Immature natural killer cell (primary cell): ENCODE measurements at regions not wholly inside any gene's neighbourhood (a gene's known extent, or its start where the extent isn't known, plus 50 kb on each side); places are given as distances from the start of the nearest gene placed in this dataset.
"Not testable (repeated sequence)": the region's sequence is repeated elsewhere in the genome, so short reads cannot be mapped to it uniquely, and the experiment has no call there.

Experiments used
- DNase-seq, 3 donors: peaks; one replicate each; pipeline ENCODE4 v3.0.0; 2022; ENCODE audit warnings: mixed read lengths in 1 of 3
- H3K27ac Mint-ChIP-seq, 6 donors: one replicate each; pipeline ENCODE4 v1.8.0; 2020; ENCODE audit warnings: mixed read lengths in 6 of 6, mild to moderate bottlenecking in 5 of 6, inconsistent platforms in 4 of 6, moderate library complexity in 3 of 6
- H3K27me3 Mint-ChIP-seq, 3 donors: one replicate each; pipeline ENCODE4 v1.8.0; 2020 to 2021; ENCODE audit warnings: low read depth in 3 of 3, mild to moderate bottlenecking in 3 of 3, mixed read lengths in 3 of 3, moderate library complexity in 3 of 3, inconsistent platforms in 1 of 3
- H3K36me3 Mint-ChIP-seq, 3 donors: one replicate each; pipeline ENCODE4 v1.8.0; 2020; ENCODE audit warnings: mixed read lengths in 3 of 3, inconsistent platforms in 2 of 3, mild to moderate bottlenecking in 2 of 3
- H3K4me1 Mint-ChIP-seq, 2 donors: one replicate each; pipeline ENCODE4 v1.8.0; 2020; ENCODE audit warnings: inconsistent platforms in 2 of 2, mild to moderate bottlenecking in 2 of 2, mixed read lengths in 2 of 2, moderate library complexity in 1 of 2
- H3K4me3 Mint-ChIP-seq, 5 donors: one replicate each; pipeline ENCODE4 v1.8.0; 2020; ENCODE audit warnings: mild to moderate bottlenecking in 5 of 5, mixed read lengths in 5 of 5, inconsistent platforms in 3 of 5, moderate library complexity in 3 of 5
- H3K9me3 Mint-ChIP-seq, 6 donors: one replicate each; pipeline ENCODE4 v1.8.0; 2020; ENCODE audit warnings: mild to moderate bottlenecking in 6 of 6, mixed read lengths in 6 of 6, inconsistent platforms in 4 of 6, moderate library complexity in 3 of 6

GRCh38 chr15:66886686-66887273 lies 178.6 kb upstream of the SMAD3 start:
- H3K4me1 Mint-ChIP-seq, result no peaks in the 10 kb centered on the region
- no peaks in the 10 kb centered on the region for H3K36me3 Mint-ChIP-seq
- peaks cover 2 to 4% (median 4%) of the 10 kb centered on the region in 3 donors for H3K27me3 Mint-ChIP-seq
- no peak overlapping the region for H3K4me3 Mint-ChIP-seq
- no peaks in the 10 kb centered on the region for H3K9me3 Mint-ChIP-seq
- no peak for DNase-seq
- H3K27ac Mint-ChIP-seq, result no peak overlapping the region

- H3K36me3 Mint-ChIP-seq, H3K27ac Mint-ChIP-seq, H3K4me1 Mint-ChIP-seq, H3K4me3 Mint-ChIP-seq, H3K9me3 Mint-ChIP-seq, DNase-seq: not testable (repeated sequence)
- peaks cover 4 to 10% (median 6%) of the 10 kb centered on the region in 3 donors for H3K27me3 Mint-ChIP-seq
These were observed 176.1 kb upstream of the SMAD3 start for GRCh38 chr15:66889298-66889697.

GRCh38 chr15:66891776-66892175 lies 173.6 kb upstream of the SMAD3 start:
- Mint-ChIP-seq H3K4me1 (no peaks in the 10 kb centered on the region), H3K27me3 (peaks cover 4 to 9% (median 6%) of the 10 kb centered on the region in 3 donors), H3K4me3 (no peak overlapping the region), H3K9me3 (no peaks in the 10 kb centered on the region), H3K27ac (no peak overlapping the region), H3K36me3 (no peaks in the 10 kb centered on the region)
- no peak for DNase-seq

GRCh38 chr15:66893294-66893693 lies 172.1 kb upstream of the SMAD3 start:
- H3K9me3 Mint-ChIP-seq, result no peaks in the 10 kb centered on the region
- H3K4me1 Mint-ChIP-seq, result no peaks in the 10 kb centered on the region
- H3K4me3 Mint-ChIP-seq, result no peak overlapping the region
- no peak for DNase-seq
- peaks cover 4 to 9% (median 6%) of the 10 kb centered on the region in 3 donors for H3K27me3 Mint-ChIP-seq
- no peak overlapping the region for H3K27ac Mint-ChIP-seq
- H3K36me3 Mint-ChIP-seq, result no peaks in the 10 kb centered on the region

GRCh38 chr15:66894363-66894762 lies 171.0 kb upstream of the SMAD3 start:
- Mint-ChIP-seq H3K36me3 (no peaks in the 10 kb centered on the region), H3K27me3 (peaks cover 4 to 9% (median 6%) of the 10 kb centered on the region in 3 donors), H3K9me3 (no peaks in the 10 kb centered on the region), H3K4me3 (no peak overlapping the region), H3K27ac (no peak overlapping the region), H3K4me1 (no peaks in the 10 kb centered on the region)
- no peak for DNase-seq

GRCh38 chr15:66894986-66895780 lies 170.2 kb upstream of the SMAD3 start:
- H3K4me1 Mint-ChIP-seq, result no peaks in the 10 kb centered on the region
- no peak overlapping the region for H3K4me3 Mint-ChIP-seq
- peaks cover 1 to 9% (median 6%) of the 10 kb centered on the region in 3 donors for H3K27me3 Mint-ChIP-seq
- H3K9me3 Mint-ChIP-seq, result no peaks in the 10 kb centered on the region
- no peaks in the 10 kb centered on the region for H3K36me3 Mint-ChIP-seq
- DNase-seq, result no peak
- H3K27ac Mint-ChIP-seq, result no peak overlapping the region

GRCh38 chr15:66895794-66896453 lies 169.5 kb upstream of the SMAD3 start:
- no peak for DNase-seq
- H3K9me3 Mint-ChIP-seq, result no peaks in the 10 kb centered on the region
- no peaks in the 10 kb centered on the region for H3K36me3 Mint-ChIP-seq
- no peaks in the 10 kb centered on the region for H3K4me1 Mint-ChIP-seq
- H3K27ac Mint-ChIP-seq, result no peak overlapping the region
- H3K27me3 Mint-ChIP-seq, result peaks cover 1 to 10% (median 6%) of the 10 kb centered on the region in 3 donors
- H3K4me3 Mint-ChIP-seq, result no peak overlapping the region

GRCh38 chr15:66896611-66897010 lies 168.8 kb upstream of the SMAD3 start:
- no peaks in the 10 kb centered on the region for H3K36me3 Mint-ChIP-seq
- no peak overlapping the region for H3K4me3 Mint-ChIP-seq
- H3K9me3 Mint-ChIP-seq, result no peaks in the 10 kb centered on the region
- H3K27me3 Mint-ChIP-seq, result peaks cover 1 to 10% (median 6%) of the 10 kb centered on the region in 3 donors
- no peak for DNase-seq
- no peaks in the 10 kb centered on the region for H3K4me1 Mint-ChIP-seq
- H3K27ac Mint-ChIP-seq, result no peak overlapping the region

GRCh38 chr15:66897416-66897815 lies 168.0 kb upstream of the SMAD3 start:
- H3K36me3 Mint-ChIP-seq, result no peaks in the 10 kb centered on the region
- no peak overlapping the region for H3K27ac Mint-ChIP-seq
- no peaks in the 10 kb centered on the region for H3K9me3 Mint-ChIP-seq
- no peaks in the 10 kb centered on the region for H3K4me1 Mint-ChIP-seq
- DNase-seq, result no peak
- H3K4me3 Mint-ChIP-seq, result no peak overlapping the region
- peaks cover 1 to 5% (median 5%) of the 10 kb centered on the region in 3 donors for H3K27me3 Mint-ChIP-seq

GRCh38 chr15:66897971-66898370 lies 167.4 kb upstream of the SMAD3 start:
- H3K27ac Mint-ChIP-seq, result no peak overlapping the region
- H3K4me1 Mint-ChIP-seq, result no peaks in the 10 kb centered on the region
- no peaks in the 10 kb centered on the region for H3K9me3 Mint-ChIP-seq
- peaks cover 1 to 4% (median 3%) of the 10 kb centered on the region in 3 donors for H3K27me3 Mint-ChIP-seq
- DNase-seq, result no peak
- no peaks in the 10 kb centered on the region for H3K36me3 Mint-ChIP-seq
- no peak overlapping the region for H3K4me3 Mint-ChIP-seq

- no peaks in the 10 kb centered on the region for H3K4me1 Mint-ChIP-seq
- H3K27ac Mint-ChIP-seq, result no peak overlapping the region
- no peak for DNase-seq
These were observed 166.6 kb upstream of the SMAD3 start for GRCh38 chr15:66898656-66899386.

GRCh38 chr15:66899555-66900350 lies 165.6 kb upstream of the SMAD3 start:
- peaks cover 4% of the 10 kb centered on the region in 3 donors for H3K27me3 Mint-ChIP-seq
- H3K9me3 Mint-ChIP-seq, result peaks cover 0 to 2% (median 0%) of the 10 kb centered on the region in 6 donors
- H3K4me3 Mint-ChIP-seq, result no peak overlapping the region
- H3K4me1 Mint-ChIP-seq, result no peaks in the 10 kb centered on the region
- no peak for DNase-seq
- no peaks in the 10 kb centered on the region for H3K36me3 Mint-ChIP-seq
- no peak overlapping the region for H3K27ac Mint-ChIP-seq

More at GRCh38 chr15:66898656-66899386, 166.6 kb upstream of the SMAD3 start:
- H3K27me3 Mint-ChIP-seq, result peaks cover 2 to 4% (median 3%) of the 10 kb centered on the region in 3 donors
- no peaks in the 10 kb centered on the region for H3K36me3 Mint-ChIP-seq
- peaks cover 0 to 1% (median 0%) of the 10 kb centered on the region in 6 donors for H3K9me3 Mint-ChIP-seq
- H3K4me3 Mint-ChIP-seq, result no peak overlapping the region
